ENCODE measurements at regions not wholly inside any gene's neighbourhood (a gene's known extent, or its start where the extent isn't known, plus 50 kb on each side); places are given as distances from the start of the nearest gene placed in this dataset.

DNA sequence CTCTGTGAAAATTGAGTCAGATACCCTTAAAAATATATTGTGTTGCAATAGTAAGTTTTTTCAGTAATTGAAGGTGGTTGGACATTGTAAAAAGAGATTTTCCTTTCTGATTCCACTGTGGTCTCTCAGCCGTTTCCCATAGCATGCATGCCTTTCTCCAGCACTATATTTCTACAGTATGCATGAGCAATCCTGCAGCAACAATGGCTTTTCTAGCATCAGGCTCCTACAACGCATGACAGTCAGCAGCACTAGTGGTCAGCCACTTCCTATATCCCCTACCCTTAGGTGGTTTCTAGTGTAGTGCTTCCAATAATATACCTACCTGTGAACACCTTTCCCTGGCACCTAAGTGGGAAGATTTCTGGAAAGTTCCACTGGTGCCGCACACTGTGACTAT, 55.4 kb upstream of the SNRPN start:
- TF ChIP-seq, protein P1, sequence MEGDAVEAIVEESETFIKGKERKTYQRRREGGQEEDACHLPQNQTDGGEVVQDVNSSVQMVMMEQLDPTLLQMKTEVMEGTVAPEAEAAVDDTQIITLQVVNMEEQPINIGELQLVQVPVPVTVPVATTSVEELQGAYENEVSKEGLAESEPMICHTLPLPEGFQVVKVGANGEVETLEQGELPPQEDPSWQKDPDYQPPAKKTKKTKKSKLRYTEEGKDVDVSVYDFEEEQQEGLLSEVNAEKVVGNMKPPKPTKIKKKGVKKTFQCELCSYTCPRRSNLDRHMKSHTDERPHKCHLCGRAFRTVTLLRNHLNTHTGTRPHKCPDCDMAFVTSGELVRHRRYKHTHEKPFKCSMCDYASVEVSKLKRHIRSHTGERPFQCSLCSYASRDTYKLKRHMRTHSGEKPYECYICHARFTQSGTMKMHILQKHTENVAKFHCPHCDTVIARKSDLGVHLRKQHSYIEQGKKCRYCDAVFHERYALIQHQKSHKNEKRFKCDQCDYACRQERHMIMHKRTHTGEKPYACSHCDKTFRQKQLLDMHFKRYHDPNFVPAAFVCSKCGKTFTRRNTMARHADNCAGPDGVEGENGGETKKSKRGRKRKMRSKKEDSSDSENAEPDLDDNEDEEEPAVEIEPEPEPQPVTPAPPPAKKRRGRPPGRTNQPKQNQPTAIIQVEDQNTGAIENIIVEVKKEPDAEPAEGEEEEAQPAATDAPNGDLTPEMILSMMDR (IDR thresholded peaks at IDR 0.05; ENCODE audit: borderline replicate concordance, control extremely low read depth, extremely low read depth, insufficient read depth, missing control alignments), result no peak
- in situ Hi-C loops (cut with MboI; ENCODE audit: low sequenced_read_pairs, unreplicated experiment), result no loop called here
- no peak for DNase-seq (ENCODE audit: low spot score)

DNA sequence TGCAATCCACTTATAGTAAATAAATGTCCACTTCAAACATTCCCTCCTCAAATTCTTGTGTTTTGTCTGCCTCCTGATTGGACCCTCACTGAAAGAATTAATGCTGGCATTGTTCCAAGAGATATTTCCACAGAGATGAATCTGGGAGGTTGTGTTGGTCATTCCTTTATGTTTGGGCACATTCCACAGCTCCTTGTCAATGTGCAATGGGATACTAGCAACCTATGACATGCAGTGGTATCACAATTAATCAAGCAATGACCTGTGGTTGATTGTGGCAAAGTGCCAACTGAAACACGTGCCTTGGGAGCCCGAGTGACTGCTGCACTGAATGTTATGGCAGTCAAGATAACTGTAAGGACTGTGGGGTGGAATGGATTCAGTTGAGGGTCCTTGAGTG, 55.0 kb upstream of the SNRPN start:
- TF ChIP-seq, protein P1 (IDR thresholded peaks at IDR 0.05; ENCODE audit: borderline replicate concordance, control extremely low read depth, extremely low read depth, insufficient read depth, missing control alignments), result no peak
- in situ Hi-C loops (cut with MboI; ENCODE audit: low sequenced_read_pairs, unreplicated experiment), result no loop called here
- no peak for DNase-seq (ENCODE audit: low spot score)

DNA sequence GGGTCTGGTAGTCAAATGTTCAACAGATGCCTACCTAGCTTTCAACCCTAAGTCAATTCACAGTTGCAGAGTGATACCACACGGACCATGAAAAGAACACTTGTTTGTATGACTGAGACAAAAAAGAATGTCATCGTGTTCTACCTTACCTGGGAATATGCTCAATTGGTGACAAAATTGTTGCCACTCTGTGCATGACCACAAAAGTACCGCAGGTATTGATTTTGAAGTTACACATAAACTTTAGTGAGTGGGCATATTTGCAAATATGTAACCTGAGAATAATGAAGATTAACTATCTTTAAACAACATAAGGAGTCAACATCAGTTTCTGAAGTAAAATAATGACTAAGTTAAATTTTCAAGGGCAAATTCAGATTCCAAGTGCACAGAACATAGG, 53.4 kb upstream of the SNRPN start:
- no peak for DNase-seq (ENCODE audit: low spot score)
- TF ChIP-seq, protein P1 (IDR thresholded peaks at IDR 0.05; ENCODE audit: borderline replicate concordance, control extremely low read depth, extremely low read depth, insufficient read depth, missing control alignments), result no peak
- in situ Hi-C loops (cut with MboI; ENCODE audit: low sequenced_read_pairs, unreplicated experiment), result no loop called here
